ENCODE measurements at regions not wholly inside any gene's neighbourhood (a gene's known extent, or its start where the extent isn't known, plus 50 kb on each side); places are given as distances from the start of the nearest gene placed in this dataset.

DNA sequence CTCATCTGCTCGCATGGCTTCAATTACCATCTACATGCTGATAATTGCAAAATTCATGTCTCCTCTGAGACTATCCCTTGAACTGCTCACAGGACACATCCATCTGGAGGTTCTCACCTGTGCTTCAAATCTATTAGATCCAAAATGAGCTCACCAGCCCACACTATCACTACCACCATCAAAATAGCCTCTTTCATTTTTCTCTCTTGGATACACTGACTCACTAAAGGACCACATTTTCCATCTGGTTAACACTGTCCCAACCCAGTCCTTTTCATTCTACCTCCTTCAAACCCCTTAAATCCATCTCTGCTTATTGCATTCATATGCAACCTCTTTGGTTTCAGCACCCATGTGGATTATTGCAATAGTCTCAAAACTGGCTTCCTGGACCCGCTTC is 497.6 kb downstream of the MID1IP1 start:
- TF ChIP-seq, protein P1, sequence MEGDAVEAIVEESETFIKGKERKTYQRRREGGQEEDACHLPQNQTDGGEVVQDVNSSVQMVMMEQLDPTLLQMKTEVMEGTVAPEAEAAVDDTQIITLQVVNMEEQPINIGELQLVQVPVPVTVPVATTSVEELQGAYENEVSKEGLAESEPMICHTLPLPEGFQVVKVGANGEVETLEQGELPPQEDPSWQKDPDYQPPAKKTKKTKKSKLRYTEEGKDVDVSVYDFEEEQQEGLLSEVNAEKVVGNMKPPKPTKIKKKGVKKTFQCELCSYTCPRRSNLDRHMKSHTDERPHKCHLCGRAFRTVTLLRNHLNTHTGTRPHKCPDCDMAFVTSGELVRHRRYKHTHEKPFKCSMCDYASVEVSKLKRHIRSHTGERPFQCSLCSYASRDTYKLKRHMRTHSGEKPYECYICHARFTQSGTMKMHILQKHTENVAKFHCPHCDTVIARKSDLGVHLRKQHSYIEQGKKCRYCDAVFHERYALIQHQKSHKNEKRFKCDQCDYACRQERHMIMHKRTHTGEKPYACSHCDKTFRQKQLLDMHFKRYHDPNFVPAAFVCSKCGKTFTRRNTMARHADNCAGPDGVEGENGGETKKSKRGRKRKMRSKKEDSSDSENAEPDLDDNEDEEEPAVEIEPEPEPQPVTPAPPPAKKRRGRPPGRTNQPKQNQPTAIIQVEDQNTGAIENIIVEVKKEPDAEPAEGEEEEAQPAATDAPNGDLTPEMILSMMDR (IDR thresholded peaks at IDR 0.05), result no peak
- TF ChIP-seq POLR2A (IDR thresholded peaks at IDR 0.05), result no peak
